Renal pelvis (tissue), 1 donor: ENCODE measurements at regions not wholly inside any gene's neighbourhood (a gene's known extent, or its start where the extent isn't known, plus 50 kb on each side); places are given as distances from the start of the nearest gene placed in this dataset.
"Not testable (repeated sequence)": the region's sequence is repeated elsewhere in the genome, so short reads cannot be mapped to it uniquely, and the experiment has no call there.

ENCODE experiments used
- DNase-seq: peaks from one replicate; pipeline ENCODE4 v3.0.0-alpha.2; 2013

- no peak for DNase-seq
Measured at GRCh38 chr10:6875269-6875865, 295.3 kb upstream of the PRKCQ start.

- no peak for DNase-seq
Measured at GRCh38 chr10:6871128-6871527, 291.1 kb upstream of the PRKCQ start.

- no peak for DNase-seq
Measured at GRCh38 chr10:6868036-6868725, 288.1 kb upstream of the PRKCQ start.

- no peak for DNase-seq
Measured at GRCh38 chr10:6866757-6867156, 286.7 kb upstream of the PRKCQ start.

GRCh38 chr10:6864142-6864541 lies 284.1 kb upstream of the PRKCQ start:
- DNase-seq, result no peak

- DNase-seq, result no peak
Measured at GRCh38 chr10:6863381-6863780, 283.3 kb upstream of the PRKCQ start.

GRCh38 chr10:6850452-6850851 lies 270.4 kb upstream of the PRKCQ start:
- DNase-seq, result no peak

GRCh38 chr10:6847561-6847960 lies 267.5 kb upstream of the PRKCQ start:
- no peak for DNase-seq

- DNase-seq, result no peak
Measured at GRCh38 chr10:6843894-6844650, 264.0 kb upstream of the PRKCQ start.

- no peak for DNase-seq
Measured at GRCh38 chr10:6843481-6843881, 263.4 kb upstream of the PRKCQ start.

GRCh38 chr10:6842722-6843121 lies 262.6 kb upstream of the PRKCQ start:
- no peak for DNase-seq

- DNase-seq, result no peak
Measured at GRCh38 chr10:6841761-6842160, 261.7 kb upstream of the PRKCQ start.

GRCh38 chr10:6840766-6841165 lies 260.7 kb upstream of the PRKCQ start:
- no peak for DNase-seq

- no peak for DNase-seq
Measured at GRCh38 chr10:6840201-6840691, 260.2 kb upstream of the PRKCQ start.

- DNase-seq, result no peak
Measured at GRCh38 chr10:6838118-6838517, 258.0 kb upstream of the PRKCQ start.

GRCh38 chr10:6833458-6834011 lies 253.5 kb upstream of the PRKCQ start:
- DNase-seq, result no peak

- not testable (repeated sequence) for DNase-seq
Measured at GRCh38 chr10:6830981-6831380, 250.9 kb upstream of the PRKCQ start.

GRCh38 chr10:6824793-6825192 lies 244.7 kb upstream of the PRKCQ start:
- not testable (repeated sequence) for DNase-seq

GRCh38 chr10:6823770-6824169 lies 243.7 kb upstream of the PRKCQ start:
- DNase-seq, result no peak

GRCh38 chr10:6819301-6819700 lies 239.2 kb upstream of the PRKCQ start:
- DNase-seq, result no peak

- no peak for DNase-seq
Measured at GRCh38 chr10:6817770-6818169, 237.7 kb upstream of the PRKCQ start.

- DNase-seq, result no peak
Measured at GRCh38 chr10:6815346-6815745, 235.3 kb upstream of the PRKCQ start.

- no peak for DNase-seq
Measured at GRCh38 chr10:6813856-6814255, 233.8 kb upstream of the PRKCQ start.
